HCT116 (cell line): ENCODE measurements at regions not wholly inside any gene's neighbourhood (a gene's known extent, or its start where the extent isn't known, plus 50 kb on each side); places are given as distances from the start of the nearest gene placed in this dataset.
"Not testable (repeated sequence)": the region's sequence is repeated elsewhere in the genome, so short reads cannot be mapped to it uniquely, and the experiment has no call there.

Experiments
- ATAC-seq: fragments of 200-7000 bp; cut with Tn5 transposase; 2 replicates; pipeline ENCODE4 v1.9.1; 2020; ENCODE audit warnings: mild to moderate bottlenecking, moderate library complexity
- BruUV-seq: library from RNA; stranded (reverse); fragments of 400-500 nt; replicated peaks from 2 replicates; lab custom pipeline; 2021; lab: Mats Ljungman, UMichigan
- CTCF ChIA-PET: fragments of 300-600 bp; sonication (Branson Sonifier 250); formaldehyde crosslinking; loops from one replicate; lab custom pipeline; 2021; ENCODE audit warnings: antibody characterized with exemption; lab: Charles Lee
- POLR2A ChIA-PET: fragments of 300-600, 350-600 bp; sonication (Branson Sonifier 250); formaldehyde crosslinking; loops from one replicate; lab custom pipeline; 2021; ENCODE audit warnings: antibody characterized with exemption; lab: Charles Lee
- RAD21 ChIA-PET, 2 experiments: fragments of 300-600 bp; sonication (Branson Sonifier 250); formaldehyde crosslinking; loops; one replicate each; lab custom pipeline; 2023; ENCODE audit warnings: low total read pairs in 2 of 2; ENCODE audit not compliant: uncharacterized antibody in 2 of 2, unreplicated experiment in 2 of 2, low non-redundant PET in 1 of 2; lab: Charles Lee
- DNase-seq: peaks from one replicate; pipeline ENCODE4 v3.0.0-alpha.2; 2010; ENCODE audit warnings: low read depth, low spot score
- H2AFZ ChIP-seq: fragments of 200-600 bp; shearing (Covaris generic), sonication (generic); 2 replicates; pipeline ENCODE4 v1.6.1; 2017; ENCODE audit warnings: low read depth, mixed run types, mixed read lengths, antibody characterized with exemption, low read length; ENCODE audit not compliant: poor library complexity, severe bottlenecking
- H3K27ac ChIP-seq: 2 replicates; pipeline ENCODE4 v1.5.1; 2012; ENCODE audit warnings: low read depth, low read length
- H3K27me3 ChIP-seq: fragments of 200-600 bp; sonication (generic); 2 replicates; pipeline ENCODE4 v1.6.1; 2016; ENCODE audit warnings: mixed run types, low read length, mixed read lengths; ENCODE audit not compliant: insufficient read depth
- H3K36me3 ChIP-seq, 2 experiments: fragments of 200-500 bp in 1 of 2; fragments of 200-600 bp in 1 of 2; sonication (Bioruptor generic) in 1 of 2; sonication (generic) in 1 of 2; 2 replicates each; pipeline versions ENCODE4 v1.5.1 to v1.6.1; 2014 to 2016; ENCODE audit warnings: low read length in 2 of 2, inconsistent platforms in 1 of 2, mixed read lengths in 1 of 2, mixed run types in 1 of 2; ENCODE audit not compliant: insufficient read depth in 2 of 2, control insufficient read depth in 1 of 2
- H3K4me1 ChIP-seq, 2 experiments: fragments of 200-600 bp in 1 of 2; sonication (generic) in 1 of 2; 2 replicates each; pipeline versions ENCODE4 v1.5.1 to v1.6.1; 2012 to 2017; ENCODE audit warnings: low read length in 2 of 2, inconsistent platforms in 1 of 2, mild to moderate bottlenecking in 1 of 2, mixed read lengths in 1 of 2, mixed run types in 1 of 2, moderate library complexity in 1 of 2; ENCODE audit not compliant: insufficient read depth in 2 of 2, control insufficient read depth in 1 of 2
- H3K4me2 ChIP-seq: fragments of 200-600 bp; sonication (generic); 2 replicates; pipeline ENCODE4 v1.6.1; 2017; ENCODE audit warnings: mixed run types, low read length, mixed read lengths
- H3K4me3 ChIP-seq, 2 experiments: fragments of 200-600 bp in 1 of 2; sonication (generic) in 1 of 2; replicated peaks in 1 of 2; 2 replicates each; pipeline ENCODE4 v1.5.1; 2011 to 2016; ENCODE audit warnings: low read length in 2 of 2, control low read depth in 1 of 2, low read depth in 1 of 2, mild to moderate bottlenecking in 1 of 2, mixed read lengths in 1 of 2, mixed run types in 1 of 2
- H3K79me2 ChIP-seq: fragments of 200-600 bp; sonication (generic); 2 replicates; pipeline ENCODE4 v1.6.1; 2017; ENCODE audit warnings: mild to moderate bottlenecking, mixed run types, low read length, moderate library complexity, mixed read lengths; ENCODE audit not compliant: insufficient read depth
- H3K9ac ChIP-seq: fragments of 200-600 bp; sonication (generic); 2 replicates; pipeline ENCODE4 v1.6.1; 2016; ENCODE audit warnings: low read length, mixed read lengths
- H3K9me2 ChIP-seq: fragments of 200-600 bp; sonication (generic), shearing (Covaris generic); 2 replicates; pipeline ENCODE4 v1.6.1; 2017; ENCODE audit warnings: mixed run types, mild to moderate bottlenecking, moderate library complexity; ENCODE audit not compliant: insufficient read depth
- H3K9me3 ChIP-seq, 2 experiments: fragments of 200-500 bp in 1 of 2; fragments of 200-600 bp in 1 of 2; sonication (Bioruptor generic) in 1 of 2; sonication (generic) in 1 of 2; 2 replicates each; pipeline ENCODE4 v1.6.1; 2014 to 2017; ENCODE audit warnings: low read length in 2 of 2, mixed read lengths in 2 of 2, inconsistent platforms in 1 of 2, low read depth in 1 of 2, mild to moderate bottlenecking in 1 of 2, mixed run types in 1 of 2, moderate library complexity in 1 of 2; ENCODE audit not compliant: control insufficient read depth in 1 of 2, insufficient read depth in 1 of 2
- H4K20me1 ChIP-seq: fragments of 200-600 bp; sonication (generic), shearing (Covaris generic); 2 replicates; pipeline ENCODE4 v1.6.1; 2017; ENCODE audit warnings: mixed run types, mild to moderate bottlenecking, moderate library complexity; ENCODE audit not compliant: insufficient read depth
- CBX3 ChIP-seq: IDR thresholded peaks from 2 replicates; pipeline ENCODE4 v1.6.1; 2012; ENCODE audit warnings: low read depth
- CTCF ChIP-seq, 3 experiments: fragments of 200-600 bp in 1 of 3; sonication (generic) in 1 of 3; IDR thresholded peaks in 2 of 3; conservative IDR thresholded peaks in 1 of 3; 2 replicates each; pipeline ENCODE4 v1.5.1; 2012 to 2017; ENCODE audit warnings: low read depth in 2 of 3, low read length in 2 of 3, antibody characterized with exemption in 1 of 3, borderline replicate concordance in 1 of 3, control low read depth in 1 of 3, mild to moderate bottlenecking in 1 of 3, mixed read lengths in 1 of 3, mixed run types in 1 of 3, moderate library complexity in 1 of 3; ENCODE audit not compliant: insufficient read depth in 1 of 3
- EGR1 ChIP-seq: IDR thresholded peaks from 2 replicates; pipeline ENCODE4 v1.6.1; 2012; ENCODE audit warnings: low read depth
- EZH2 ChIP-seq: fragments of 200-600 bp; sonication (generic); IDR thresholded peaks from 2 replicates; pipeline ENCODE4 v1.6.1; 2017; ENCODE audit warnings: antibody characterized with exemption, mixed run types
- EZH2phosphoT487 ChIP-seq: fragments of 200-600 bp; IDR thresholded peaks from 2 replicates; pipeline ENCODE4 v1.6.1; 2018; ENCODE audit warnings: antibody characterized with exemption, borderline replicate concordance
- POLR2A ChIP-seq: IDR thresholded peaks from 2 replicates; pipeline ENCODE4 v1.7.0; 2011; ENCODE audit warnings: borderline replicate concordance; ENCODE audit not compliant: insufficient read depth, insufficient read length; ENCODE audit errors: extremely low read depth
- SIN3A ChIP-seq: IDR thresholded peaks from 2 replicates; pipeline ENCODE4 v1.6.1; 2012; ENCODE audit warnings: low read depth
- intact Hi-C: fragments of 100-400 bp; cut with micrococcal nuclease; formaldehyde crosslinking; loops from 2 replicates; pipeline ENCODE4 v1.10.0; 2022

GRCh38 chr7:150000780-150001599 is 127.2 kb downstream of the ATP6V0E2 start:
- H3K27ac ChIP-seq, H3K4me1 ChIP-seq, H3K9ac ChIP-seq, intact Hi-C loops, DNase-seq, H3K4me3 ChIP-seq, H3K79me2 ChIP-seq, BruUV-seq, CTCF ChIA-PET, RAD21 ChIA-PET, H3K36me3 ChIP-seq, POLR2A ChIA-PET, H2AFZ ChIP-seq, H3K9me3 ChIP-seq, H3K9me2 ChIP-seq, H4K20me1 ChIP-seq, H3K27me3 ChIP-seq, H3K4me2 ChIP-seq: not testable (repeated sequence)
- peak; percentile 65 for ATAC-seq
- TF ChIP-seq CTCF (IDR thresholded peaks at IDR 0.05 in 2 of 3, conservative IDR thresholded peaks at IDR 0.05 in 1 of 3; ENCODE audit: borderline replicate concordance in 1 of 3, insufficient read depth in 1 of 3, low read depth in 2 of 3, low read length in 2 of 3): peak in 2 of 3 experiments; percentile 15 to 32; a peak in 1 of 6 replicates

- ATAC-seq (no peak), DNase-seq (no peak)
- Histone ChIP-seq H3K4me3 (no peak overlapping the region), H3K27ac (no peak overlapping the region), H3K9me3 (no peaks in the 10 kb centered on the region), H3K4me2 (no peak overlapping the region), H4K20me1 (no peaks in the 10 kb centered on the region), H3K4me1 (no peaks in the 10 kb centered on the region), H3K36me3 (no peaks in the 10 kb centered on the region), H3K27me3 (no peaks in the 10 kb centered on the region), H2AFZ (no peak overlapping the region), H3K79me2 (no peaks in the 10 kb centered on the region), H3K9ac (no peak overlapping the region), H3K9me2 (no peaks in the 10 kb centered on the region)
- ChIA-PET POLR2A (no interaction called here), RAD21 (no interaction called here), CTCF (no interaction called here)
- BruUV-seq: no TSS peak
- TF ChIP-seq CBX3: no peak
- no peak for TF ChIP-seq EZH2phosphoT487
- no peak for TF ChIP-seq POLR2A
- no peak for TF ChIP-seq EGR1
- no peak for TF ChIP-seq SIN3A
- no peak for TF ChIP-seq EZH2
- intact Hi-C loops: no loop called here
These were observed 129.6 kb downstream of the ATP6V0E2 start for GRCh38 chr7:150003304-150003810.

GRCh38 chr7:150003973-150004372 is 130.2 kb downstream of the ATP6V0E2 start:
- H3K79me2 ChIP-seq, H3K9me2 ChIP-seq, H3K9me3 ChIP-seq, H3K4me1 ChIP-seq, CTCF ChIA-PET, H3K27me3 ChIP-seq, ATAC-seq, H2AFZ ChIP-seq, POLR2A ChIA-PET, DNase-seq, H4K20me1 ChIP-seq, H3K36me3 ChIP-seq, H3K27ac ChIP-seq, H3K4me3 ChIP-seq, H3K9ac ChIP-seq, H3K4me2 ChIP-seq, RAD21 ChIA-PET, intact Hi-C loops, BruUV-seq: not testable (repeated sequence)
